CD14-positive monocyte (primary cell): ENCODE measurements at regions not wholly inside any gene's neighbourhood (a gene's known extent, or its start where the extent isn't known, plus 50 kb on each side); places are given as distances from the start of the nearest gene placed in this dataset.

Experiments used
- DNase-seq, 3 donors: peaks; one replicate each; pipeline ENCODE4 v3.0.0-alpha.2; 2011 to 2022
- H2AFZ ChIP-seq: 2 replicates; pipeline ENCODE4 v1.6.0; 2012; ENCODE audit warnings: mild to moderate bottlenecking, low read depth, low read length, inconsistent platforms; ENCODE audit not compliant: insufficient read depth, poor library complexity, severe bottlenecking
- H3K27ac ChIP-seq, 2 donors: 1 replicate in 1 of 2; 2 replicates in 1 of 2; pipeline ENCODE4 v1.5.1; 2012 to 2013; ENCODE audit warnings: low read length in 2 of 2, control low read depth in 1 of 2, inconsistent platforms in 1 of 2, low read depth in 1 of 2, mild to moderate bottlenecking in 1 of 2
- H3K27me3 ChIP-seq, 2 donors: one replicate each; pipeline versions ENCODE4 v1.6.0 to v1.6.1; 2011 to 2013; ENCODE audit warnings: low read length in 2 of 2; ENCODE audit not compliant: control insufficient read depth in 2 of 2, insufficient read depth in 2 of 2
- H3K36me3 ChIP-seq, 2 donors: replicated peaks in 1 of 2; 1 replicate in 1 of 2; 2 replicates in 1 of 2; pipeline versions ENCODE4 v1.5.1 to v1.6.1; 2012 to 2013; ENCODE audit warnings: low read length in 2 of 2, control low read depth in 1 of 2, inconsistent platforms in 1 of 2, mild to moderate bottlenecking in 1 of 2; ENCODE audit not compliant: insufficient read depth in 2 of 2, control insufficient read depth in 1 of 2
- H3K4me1 ChIP-seq, 2 donors: 1 replicate in 1 of 2; 2 replicates in 1 of 2; pipeline versions ENCODE4 v1.5.1 to v1.6.1; 2012 to 2013; ENCODE audit warnings: low read length in 2 of 2, control low read depth in 1 of 2, inconsistent platforms in 1 of 2, mild to moderate bottlenecking in 1 of 2, moderate library complexity in 1 of 2; ENCODE audit not compliant: insufficient read depth in 2 of 2, control insufficient read depth in 1 of 2
- H3K4me2 ChIP-seq: replicated peaks from 2 replicates; pipeline ENCODE3; 2012; ENCODE audit warnings: low read length, moderate library complexity, mild to moderate bottlenecking; ENCODE audit not compliant: poor library complexity, severe bottlenecking; ENCODE audit errors: extremely low read depth
- H3K4me3 ChIP-seq, 3 experiments: fragments of 200-600 bp in 1 of 3; sonication (generic) in 1 of 3; replicated peaks in 1 of 3; 1 replicate in 2 of 3; 2 replicates in 1 of 3; pipeline ENCODE4 v1.5.1; 2011 to 2013; ENCODE audit warnings: low read length in 3 of 3, mild to moderate bottlenecking in 3 of 3, control low read depth in 2 of 3, low read depth in 2 of 3, inconsistent platforms in 1 of 3, moderate library complexity in 1 of 3
- H3K79me2 ChIP-seq: 2 replicates; pipeline ENCODE4 v1.6.0; 2012; ENCODE audit warnings: mild to moderate bottlenecking, control low read depth, inconsistent platforms, low read length, moderate library complexity; ENCODE audit not compliant: insufficient read depth
- H3K9ac ChIP-seq: 2 replicates; pipeline ENCODE4 v1.6.0; 2017; ENCODE audit warnings: low read length, mild to moderate bottlenecking; ENCODE audit not compliant: insufficient read depth, poor library complexity, severe bottlenecking
- H3K9me3 ChIP-seq, 2 donors: replicated peaks in 1 of 2; 1 replicate in 1 of 2; 2 replicates in 1 of 2; pipeline versions ENCODE4 v1.5.1 to v1.6.1; 2012 to 2013; ENCODE audit warnings: low read length in 2 of 2, control low read depth in 1 of 2; ENCODE audit not compliant: control insufficient read depth in 1 of 2, insufficient read depth in 1 of 2
- H4K20me1 ChIP-seq: 2 replicates; pipeline ENCODE4 v1.6.0; 2012; ENCODE audit warnings: mild to moderate bottlenecking, low read length, control low read depth, moderate library complexity; ENCODE audit not compliant: insufficient read depth
- H3K27ac Mint-ChIP-seq, 7 donors: one replicate each; pipeline ENCODE4 v1.8.0; 2020; ENCODE audit warnings: mild to moderate bottlenecking in 7 of 7, mixed read lengths in 7 of 7, moderate library complexity in 6 of 7, inconsistent platforms in 2 of 7
- H3K27me3 Mint-ChIP-seq, 3 donors: one replicate each; pipeline ENCODE4 v1.8.0; 2021 to 2022; ENCODE audit warnings: low read depth in 3 of 3, mild to moderate bottlenecking in 3 of 3, mixed read lengths in 3 of 3, moderate library complexity in 3 of 3, inconsistent platforms in 1 of 3
- H3K36me3 Mint-ChIP-seq, 2 donors: one replicate each; pipeline ENCODE4 v1.8.0; 2020; ENCODE audit warnings: mixed read lengths in 2 of 2, inconsistent platforms in 1 of 2, mild to moderate bottlenecking in 1 of 2
- H3K4me1 Mint-ChIP-seq: one replicate; pipeline ENCODE4 v1.8.0; 2020; ENCODE audit warnings: mild to moderate bottlenecking, mixed read lengths
- H3K4me3 Mint-ChIP-seq, 2 donors: one replicate each; pipeline ENCODE4 v1.8.0; 2020; ENCODE audit warnings: mild to moderate bottlenecking in 2 of 2, mixed read lengths in 2 of 2, moderate library complexity in 1 of 2
- H3K9me3 Mint-ChIP-seq, 7 donors: one replicate each; pipeline ENCODE4 v1.8.0; 2020 to 2022; ENCODE audit warnings: mixed read lengths in 7 of 7, mild to moderate bottlenecking in 6 of 7, moderate library complexity in 6 of 7, inconsistent platforms in 2 of 7
- CTCF ChIP-seq: fragments of 200-600 bp; IDR thresholded peaks from one replicate; pipeline ENCODE4 v1.8.0; 2022; ENCODE audit warnings: antibody characterized with exemption, mild to moderate bottlenecking
- WGBS: methylation state at CpG from one replicate; pipeline ENCODE4 v1.1.5; 2013; ENCODE audit warnings: missing lambda C conversion rate; ENCODE audit not compliant: insufficient coverage; 5-methylcytosine and 5-hydroxymethylcytosine counted together
- intact Hi-C, 2 donors: fragments of 100-400 bp; cut with micrococcal nuclease; formaldehyde crosslinking; loops; one replicate each; pipeline versions ENCODE4 v1.15.0 to v1.15.1; 2023

DNA sequence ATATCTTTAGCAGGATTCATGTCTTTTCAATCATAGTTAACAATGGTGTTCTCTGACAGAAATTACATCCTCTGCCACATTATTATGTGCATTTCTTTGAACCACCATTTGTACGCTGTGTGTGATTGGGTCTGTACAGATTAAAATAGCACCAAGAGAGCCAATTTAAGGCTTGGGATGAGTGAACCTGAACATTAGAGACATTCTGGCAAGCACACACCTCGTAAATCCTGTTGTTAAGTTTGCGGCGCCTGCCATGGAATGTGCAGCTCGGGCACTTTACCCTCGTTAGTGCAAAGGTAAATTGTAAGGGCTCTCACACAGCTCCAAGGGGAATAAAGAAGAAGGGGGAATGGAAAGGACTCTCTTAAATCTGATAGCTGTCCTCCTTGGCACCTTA is 482.4 kb upstream of the DPPA4 start:
- 80% methylated on average over 1 of the region's 6 CpGs for WGBS
- no peak for DNase-seq
- H3K27ac Mint-ChIP-seq: no peak overlapping the region

GRCh38 chr3:109825971-109826810 is 488.8 kb upstream of the DPPA4 start:
- Histone ChIP-seq H2AFZ (no peak overlapping the region), H3K9ac (no peak overlapping the region), H3K27ac (no peak overlapping the region), H3K79me2 (no peaks in the 10 kb centered on the region), H3K36me3 (no peaks in the 10 kb centered on the region), H3K4me3 (no peak overlapping the region), H3K4me2 (no peak overlapping the region), H4K20me1 (no peaks in the 10 kb centered on the region), H3K4me1 (no peaks in the 10 kb centered on the region), H3K9me3 (peaks cover 4% of the 10 kb centered on the region in 2 donors), H3K27me3 (no peaks in the 10 kb centered on the region)
- WGBS: 100% methylated on average over 4 of the region's 7 CpGs
- H3K4me1 Mint-ChIP-seq: no peaks in the 10 kb centered on the region
- H3K27me3 Mint-ChIP-seq: peaks cover 0 to 4% (median 2%) of the 10 kb centered on the region in 3 donors
- no peaks in the 10 kb centered on the region for H3K36me3 Mint-ChIP-seq
- no peak for DNase-seq
- TF ChIP-seq CTCF: no peak
- intact Hi-C loops: no loop called here
- no peak overlapping the region for H3K4me3 Mint-ChIP-seq
- no peak overlapping the region for H3K27ac Mint-ChIP-seq
- peaks cover 2 to 13% (median 4%) of the 10 kb centered on the region in 7 donors for H3K9me3 Mint-ChIP-seq

More for the DNA sequence above, 482.4 kb upstream of the DPPA4 start:
- Mint-ChIP-seq H3K4me3 (no peak overlapping the region), H3K27me3 (peaks cover 0 to 2% (median 0%) of the 10 kb centered on the region in 3 donors), H3K4me1 (no peaks in the 10 kb centered on the region), H3K9me3 (peaks cover 0 to 8% (median 3%) of the 10 kb centered on the region in 7 donors), H3K36me3 (no peaks in the 10 kb centered on the region)
- no peak for TF ChIP-seq CTCF
- Histone ChIP-seq H3K36me3 (no peaks in the 10 kb centered on the region), H3K4me3 (no peak overlapping the region), H3K79me2 (no peaks in the 10 kb centered on the region), H3K27ac (no peak overlapping the region), H3K9me3 (peaks cover 3 to 4% of the 10 kb centered on the region in 2 donors), H3K27me3 (no peaks in the 10 kb centered on the region), H2AFZ (no peak overlapping the region), H3K4me2 (no peak overlapping the region), H3K4me1 (no peaks in the 10 kb centered on the region), H4K20me1 (no peaks in the 10 kb centered on the region), H3K9ac (no peak overlapping the region)
- intact Hi-C loops: no loop called here
